GM23338 (cell line): ENCODE measurements at regions not wholly inside any gene's neighbourhood (a gene's known extent, or its start where the extent isn't known, plus 50 kb on each side); places are given as distances from the start of the nearest gene placed in this dataset.

Source experiments
- ATAC-seq: fragments of 200-7000 bp; cut with Tn5 transposase; 3 replicates; pipeline ENCODE4 v1.9.1; 2020
- DNase-seq: peaks from one replicate; pipeline ENCODE4 v3.0.0-alpha.2; 2015; ENCODE audit warnings: low spot score
- H2AFZ ChIP-seq: fragments of 200-600 bp; sonication (generic); 2 replicates; pipeline ENCODE4 v1.8.0; 2016; ENCODE audit warnings: antibody characterized with exemption, mild to moderate bottlenecking, moderate library complexity
- H3F3A ChIP-seq: fragments of 200-600 bp; sonication (generic); replicated peaks from 2 replicates; pipeline ENCODE4 v1.8.0; 2017; ENCODE audit warnings: antibody characterized with exemption, mixed run types, low read depth
- H3K27ac ChIP-seq: fragments of 200-600 bp; sonication (generic); 2 replicates; pipeline ENCODE4 v1.6.1; 2016; ENCODE audit warnings: low read depth
- H3K27me3 ChIP-seq: fragments of 200-600 bp; sonication (generic); 2 replicates; pipeline ENCODE4 v1.8.0; 2016; ENCODE audit warnings: mild to moderate bottlenecking, mixed run types, moderate library complexity; ENCODE audit not compliant: insufficient read depth
- H3K36me3 ChIP-seq: fragments of 200-600 bp; sonication (generic); 2 replicates; pipeline ENCODE4 v1.8.0; 2016; ENCODE audit warnings: mild to moderate bottlenecking; ENCODE audit not compliant: insufficient read depth
- H3K4me1 ChIP-seq: fragments of 200-600 bp; sonication (generic); 2 replicates; pipeline ENCODE4 v1.8.0; 2016; ENCODE audit warnings: mild to moderate bottlenecking, moderate library complexity; ENCODE audit not compliant: insufficient read depth
- H3K4me2 ChIP-seq: fragments of 200-600 bp; sonication (generic); 2 replicates; pipeline ENCODE4 v1.7.1; 2017; ENCODE audit warnings: mixed run types
- H3K4me3 ChIP-seq: fragments of 200-600 bp; sonication (generic); 2 replicates; pipeline ENCODE4 v1.6.1; 2016; ENCODE audit warnings: mixed run types
- H3K79me2 ChIP-seq: fragments of 200-600 bp; sonication (generic); replicated peaks from 2 replicates; pipeline ENCODE4 v1.8.0; 2017; ENCODE audit warnings: mild to moderate bottlenecking; ENCODE audit not compliant: insufficient read depth
- H3K9me2 ChIP-seq: fragments of 200-600 bp; sonication (generic); 2 replicates; pipeline ENCODE4 v1.8.0; 2017; ENCODE audit not compliant: insufficient read depth
- H4K20me1 ChIP-seq: fragments of 200-600 bp; sonication (generic); replicated peaks from 2 replicates; pipeline ENCODE4 v1.8.0; 2017; ENCODE audit warnings: mild to moderate bottlenecking; ENCODE audit not compliant: insufficient read depth
- H3K27ac Mint-ChIP-seq: 2 replicates; pipeline ENCODE4 v1.8.0; 2020; ENCODE audit warnings: inconsistent platforms, mild to moderate bottlenecking, moderate library complexity, mixed read lengths
- H3K27me3 Mint-ChIP-seq: 3 replicates; pipeline ENCODE4 v1.8.0; 2022; ENCODE audit warnings: low read depth, mild to moderate bottlenecking, moderate library complexity, mixed read lengths, inconsistent platforms; ENCODE audit not compliant: insufficient read depth, poor library complexity
- H3K36me3 Mint-ChIP-seq: 3 replicates; pipeline ENCODE4 v1.8.0; 2021; ENCODE audit warnings: low read depth, mild to moderate bottlenecking, inconsistent platforms, moderate library complexity, mixed read lengths
- H3K4me1 Mint-ChIP-seq: 3 replicates; pipeline ENCODE4 v1.8.0; 2020; ENCODE audit warnings: mild to moderate bottlenecking, inconsistent platforms, mixed read lengths
- H3K4me3 Mint-ChIP-seq: 3 replicates; pipeline ENCODE4 v1.8.0; 2021; ENCODE audit warnings: moderate library complexity, mild to moderate bottlenecking, inconsistent platforms, mixed read lengths
- H3K9me3 Mint-ChIP-seq: 3 replicates; pipeline ENCODE4 v1.8.0; 2020; ENCODE audit warnings: moderate library complexity, mild to moderate bottlenecking, inconsistent platforms, mixed read lengths
- CREB1 ChIP-seq: fragments of 250-450 bp; sonication (Bioruptor Pico); IDR thresholded peaks from 2 replicates; pipeline ENCODE4 v1.5.0; 2020; ENCODE audit warnings: low read depth, mild to moderate bottlenecking, moderate library complexity
- EZH2 ChIP-seq: fragments of 200-600 bp; sonication (generic); IDR thresholded peaks from one replicate; pipeline ENCODE4 v1.8.0; 2017; ENCODE audit warnings: antibody characterized with exemption, mild to moderate bottlenecking, low read depth; ENCODE audit not compliant: unreplicated experiment
- EZH2phosphoT487 ChIP-seq: fragments of 200-600 bp; sonication (generic); IDR thresholded peaks from one replicate; pipeline ENCODE4 v1.8.1; 2018; ENCODE audit warnings: antibody characterized with exemption; ENCODE audit not compliant: unreplicated experiment
- JUNB ChIP-seq: IDR thresholded peaks from one replicate; pipeline ENCODE4 v1.6.1; 2016; ENCODE audit warnings: antibody characterized with exemption; ENCODE audit not compliant: unreplicated experiment
- NANOG ChIP-seq: IDR thresholded peaks from 2 replicates; pipeline ENCODE4 v1.6.1; 2016; ENCODE audit warnings: antibody characterized with exemption, borderline replicate concordance
- POLR2AphosphoS5 ChIP-seq: IDR thresholded peaks from 2 replicates; pipeline ENCODE4 v1.6.1; 2016; ENCODE audit warnings: antibody characterized with exemption, low read depth
- STAT1 ChIP-seq: IDR thresholded peaks from one replicate; pipeline ENCODE4 v1.6.1; 2016; ENCODE audit warnings: antibody characterized with exemption; ENCODE audit not compliant: unreplicated experiment
- ZNF114 ChIP-seq: fragments of 250-450 bp; sonication (Bioruptor Pico); IDR thresholded peaks from 2 replicates; pipeline ENCODE4 v1.5.0; 2020; ENCODE audit warnings: mild to moderate bottlenecking, moderate library complexity
- ZNF331 ChIP-seq: fragments of 250-450 bp; sonication (Bioruptor Pico); IDR thresholded peaks from 2 replicates; pipeline ENCODE4 v1.5.0; 2020; ENCODE audit warnings: low read depth, mild to moderate bottlenecking, moderate library complexity
- TF ChIP-seq, protein P1 (sequence below): IDR thresholded peaks from one replicate; pipeline ENCODE4 v1.6.1; 2018; ENCODE audit warnings: antibody characterized with exemption; ENCODE audit not compliant: unreplicated experiment
- TF ChIP-seq, protein P2 (sequence below): fragments of 250-450 bp; sonication (Bioruptor Pico); IDR thresholded peaks from 2 replicates; pipeline ENCODE4 v1.5.0; 2020; ENCODE audit warnings: mild to moderate bottlenecking, moderate library complexity
- TF ChIP-seq, protein P3 (sequence below): IDR thresholded peaks from 2 replicates; pipeline ENCODE4 v1.6.1; 2016; ENCODE audit warnings: antibody characterized with exemption
- TF ChIP-seq, protein P4 (sequence below), 2 experiments: fragments of 200-600 bp in 1 of 2; sonication (generic) in 1 of 2; conservative IDR thresholded peaks; 2 replicates each; pipeline versions ENCODE4 v1.5.1 to v1.6.1; 2016 to 2017; ENCODE audit warnings: antibody characterized with exemption in 2 of 2, low read depth in 2 of 2, mild to moderate bottlenecking in 2 of 2, moderate library complexity in 1 of 2

- no peak for TF ChIP-seq JUNB
- no peak for TF ChIP-seq STAT1
Measured at GRCh38 chrX:40258909-40259308, 161.2 kb upstream of the BCOR start (continued).

DNA sequence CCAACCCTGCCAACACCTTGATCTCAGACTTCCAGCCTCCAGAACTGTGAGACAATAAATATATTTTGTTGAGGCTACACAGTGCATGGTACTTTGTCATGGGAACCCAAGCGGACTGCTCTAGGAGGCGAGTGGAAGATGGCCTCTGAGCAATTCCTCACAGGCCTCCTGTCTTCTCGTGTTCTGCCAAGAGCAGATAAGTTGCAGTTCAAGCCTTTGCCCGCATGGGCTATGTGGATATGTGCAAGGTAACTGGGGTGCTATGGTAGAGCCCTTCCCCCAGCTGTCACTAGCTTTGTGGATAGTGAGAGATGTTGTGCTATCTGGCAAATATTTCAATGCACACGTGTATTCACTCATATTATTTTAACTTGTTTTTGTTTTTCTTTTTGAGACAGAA, 156.0 kb upstream of the BCOR start:
- no peaks in the 10 kb centered on the region for H3K9me2 ChIP-seq
- no peaks in the 10 kb centered on the region for H4K20me1 ChIP-seq
- DNase-seq (no peak), ATAC-seq (no peak)
- H2AFZ ChIP-seq, result no peak overlapping the region
- no peak overlapping the region for H3K27ac ChIP-seq
- H3K27ac Mint-ChIP-seq, result no peak overlapping the region
- TF ChIP-seq, protein P1, sequence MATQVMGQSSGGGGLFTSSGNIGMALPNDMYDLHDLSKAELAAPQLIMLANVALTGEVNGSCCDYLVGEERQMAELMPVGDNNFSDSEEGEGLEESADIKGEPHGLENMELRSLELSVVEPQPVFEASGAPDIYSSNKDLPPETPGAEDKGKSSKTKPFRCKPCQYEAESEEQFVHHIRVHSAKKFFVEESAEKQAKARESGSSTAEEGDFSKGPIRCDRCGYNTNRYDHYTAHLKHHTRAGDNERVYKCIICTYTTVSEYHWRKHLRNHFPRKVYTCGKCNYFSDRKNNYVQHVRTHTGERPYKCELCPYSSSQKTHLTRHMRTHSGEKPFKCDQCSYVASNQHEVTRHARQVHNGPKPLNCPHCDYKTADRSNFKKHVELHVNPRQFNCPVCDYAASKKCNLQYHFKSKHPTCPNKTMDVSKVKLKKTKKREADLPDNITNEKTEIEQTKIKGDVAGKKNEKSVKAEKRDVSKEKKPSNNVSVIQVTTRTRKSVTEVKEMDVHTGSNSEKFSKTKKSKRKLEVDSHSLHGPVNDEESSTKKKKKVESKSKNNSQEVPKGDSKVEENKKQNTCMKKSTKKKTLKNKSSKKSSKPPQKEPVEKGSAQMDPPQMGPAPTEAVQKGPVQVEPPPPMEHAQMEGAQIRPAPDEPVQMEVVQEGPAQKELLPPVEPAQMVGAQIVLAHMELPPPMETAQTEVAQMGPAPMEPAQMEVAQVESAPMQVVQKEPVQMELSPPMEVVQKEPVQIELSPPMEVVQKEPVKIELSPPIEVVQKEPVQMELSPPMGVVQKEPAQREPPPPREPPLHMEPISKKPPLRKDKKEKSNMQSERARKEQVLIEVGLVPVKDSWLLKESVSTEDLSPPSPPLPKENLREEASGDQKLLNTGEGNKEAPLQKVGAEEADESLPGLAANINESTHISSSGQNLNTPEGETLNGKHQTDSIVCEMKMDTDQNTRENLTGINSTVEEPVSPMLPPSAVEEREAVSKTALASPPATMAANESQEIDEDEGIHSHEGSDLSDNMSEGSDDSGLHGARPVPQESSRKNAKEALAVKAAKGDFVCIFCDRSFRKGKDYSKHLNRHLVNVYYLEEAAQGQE, result no peak
- TF ChIP-seq, protein P2, sequence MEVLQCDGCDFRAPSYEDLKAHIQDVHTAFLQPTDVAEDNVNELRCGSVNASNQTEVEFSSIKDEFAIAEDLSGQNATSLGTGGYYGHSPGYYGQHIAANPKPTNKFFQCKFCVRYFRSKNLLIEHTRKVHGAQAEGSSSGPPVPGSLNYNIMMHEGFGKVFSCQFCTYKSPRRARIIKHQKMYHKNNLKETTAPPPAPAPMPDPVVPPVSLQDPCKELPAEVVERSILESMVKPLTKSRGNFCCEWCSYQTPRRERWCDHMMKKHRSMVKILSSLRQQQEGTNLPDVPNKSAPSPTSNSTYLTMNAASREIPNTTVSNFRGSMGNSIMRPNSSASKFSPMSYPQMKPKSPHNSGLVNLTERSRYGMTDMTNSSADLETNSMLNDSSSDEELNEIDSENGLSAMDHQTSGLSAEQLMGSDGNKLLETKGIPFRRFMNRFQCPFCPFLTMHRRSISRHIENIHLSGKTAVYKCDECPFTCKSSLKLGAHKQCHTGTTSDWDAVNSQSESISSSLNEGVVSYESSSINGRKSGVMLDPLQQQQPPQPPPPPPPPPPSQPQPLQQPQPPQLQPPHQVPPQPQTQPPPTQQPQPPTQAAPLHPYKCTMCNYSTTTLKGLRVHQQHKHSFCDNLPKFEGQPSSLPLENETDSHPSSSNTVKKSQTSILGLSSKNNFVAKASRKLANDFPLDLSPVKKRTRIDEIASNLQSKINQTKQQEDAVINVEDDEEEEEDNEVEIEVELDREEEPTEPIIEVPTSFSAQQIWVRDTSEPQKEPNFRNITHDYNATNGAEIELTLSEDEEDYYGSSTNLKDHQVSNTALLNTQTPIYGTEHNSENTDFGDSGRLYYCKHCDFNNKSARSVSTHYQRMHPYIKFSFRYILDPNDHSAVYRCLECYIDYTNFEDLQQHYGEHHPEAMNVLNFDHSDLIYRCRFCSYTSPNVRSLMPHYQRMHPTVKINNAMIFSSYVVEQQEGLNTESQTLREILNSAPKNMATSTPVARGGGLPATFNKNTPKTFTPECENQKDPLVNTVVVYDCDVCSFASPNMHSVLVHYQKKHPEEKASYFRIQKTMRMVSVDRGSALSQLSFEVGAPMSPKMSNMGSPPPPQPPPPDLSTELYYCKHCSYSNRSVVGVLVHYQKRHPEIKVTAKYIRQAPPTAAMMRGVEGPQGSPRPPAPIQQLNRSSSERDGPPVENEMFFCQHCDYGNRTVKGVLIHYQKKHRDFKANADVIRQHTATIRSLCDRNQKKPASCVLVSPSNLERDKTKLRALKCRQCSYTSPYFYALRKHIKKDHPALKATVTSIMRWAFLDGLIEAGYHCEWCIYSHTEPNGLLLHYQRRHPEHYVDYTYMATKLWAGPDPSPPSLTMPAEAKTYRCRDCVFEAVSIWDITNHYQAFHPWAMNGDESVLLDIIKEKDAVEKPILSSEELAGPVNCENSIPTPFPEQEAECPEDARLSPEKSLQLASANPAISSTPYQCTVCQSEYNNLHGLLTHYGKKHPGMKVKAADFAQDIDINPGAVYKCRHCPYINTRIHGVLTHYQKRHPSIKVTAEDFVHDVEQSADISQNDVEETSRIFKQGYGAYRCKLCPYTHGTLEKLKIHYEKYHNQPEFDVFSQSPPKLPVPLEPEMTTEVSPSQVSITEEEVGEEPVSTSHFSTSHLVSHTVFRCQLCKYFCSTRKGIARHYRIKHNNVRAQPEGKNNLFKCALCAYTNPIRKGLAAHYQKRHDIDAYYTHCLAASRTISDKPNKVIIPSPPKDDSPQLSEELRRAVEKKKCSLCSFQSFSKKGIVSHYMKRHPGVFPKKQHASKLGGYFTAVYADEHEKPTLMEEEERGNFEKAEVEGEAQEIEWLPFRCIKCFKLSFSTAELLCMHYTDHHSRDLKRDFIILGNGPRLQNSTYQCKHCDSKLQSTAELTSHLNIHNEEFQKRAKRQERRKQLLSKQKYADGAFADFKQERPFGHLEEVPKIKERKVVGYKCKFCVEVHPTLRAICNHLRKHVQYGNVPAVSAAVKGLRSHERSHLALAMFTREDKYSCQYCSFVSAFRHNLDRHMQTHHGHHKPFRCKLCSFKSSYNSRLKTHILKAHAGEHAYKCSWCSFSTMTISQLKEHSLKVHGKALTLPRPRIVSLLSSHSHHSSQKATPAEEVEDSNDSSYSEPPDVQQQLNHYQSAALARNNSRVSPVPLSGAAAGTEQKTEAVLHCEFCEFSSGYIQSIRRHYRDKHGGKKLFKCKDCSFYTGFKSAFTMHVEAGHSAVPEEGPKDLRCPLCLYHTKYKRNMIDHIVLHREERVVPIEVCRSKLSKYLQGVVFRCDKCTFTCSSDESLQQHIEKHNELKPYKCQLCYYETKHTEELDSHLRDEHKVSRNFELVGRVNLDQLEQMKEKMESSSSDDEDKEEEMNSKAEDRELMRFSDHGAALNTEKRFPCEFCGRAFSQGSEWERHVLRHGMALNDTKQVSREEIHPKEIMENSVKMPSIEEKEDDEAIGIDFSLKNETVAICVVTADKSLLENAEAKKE (CRISPR knock-in tag), result no peak
- TF ChIP-seq CREB1 (CRISPR knock-in tag), result no peak
- TF ChIP-seq NANOG, result no peak
- TF ChIP-seq ZNF331 (CRISPR knock-in tag), result no peak
- no peak for TF ChIP-seq JUNB
- TF ChIP-seq, protein P3, sequence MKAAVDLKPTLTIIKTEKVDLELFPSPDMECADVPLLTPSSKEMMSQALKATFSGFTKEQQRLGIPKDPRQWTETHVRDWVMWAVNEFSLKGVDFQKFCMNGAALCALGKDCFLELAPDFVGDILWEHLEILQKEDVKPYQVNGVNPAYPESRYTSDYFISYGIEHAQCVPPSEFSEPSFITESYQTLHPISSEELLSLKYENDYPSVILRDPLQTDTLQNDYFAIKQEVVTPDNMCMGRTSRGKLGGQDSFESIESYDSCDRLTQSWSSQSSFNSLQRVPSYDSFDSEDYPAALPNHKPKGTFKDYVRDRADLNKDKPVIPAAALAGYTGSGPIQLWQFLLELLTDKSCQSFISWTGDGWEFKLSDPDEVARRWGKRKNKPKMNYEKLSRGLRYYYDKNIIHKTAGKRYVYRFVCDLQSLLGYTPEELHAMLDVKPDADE, result no peak
- no peak for TF ChIP-seq EZH2
- no peak for TF ChIP-seq ZNF114 (CRISPR knock-in tag)
- TF ChIP-seq, protein P4, sequence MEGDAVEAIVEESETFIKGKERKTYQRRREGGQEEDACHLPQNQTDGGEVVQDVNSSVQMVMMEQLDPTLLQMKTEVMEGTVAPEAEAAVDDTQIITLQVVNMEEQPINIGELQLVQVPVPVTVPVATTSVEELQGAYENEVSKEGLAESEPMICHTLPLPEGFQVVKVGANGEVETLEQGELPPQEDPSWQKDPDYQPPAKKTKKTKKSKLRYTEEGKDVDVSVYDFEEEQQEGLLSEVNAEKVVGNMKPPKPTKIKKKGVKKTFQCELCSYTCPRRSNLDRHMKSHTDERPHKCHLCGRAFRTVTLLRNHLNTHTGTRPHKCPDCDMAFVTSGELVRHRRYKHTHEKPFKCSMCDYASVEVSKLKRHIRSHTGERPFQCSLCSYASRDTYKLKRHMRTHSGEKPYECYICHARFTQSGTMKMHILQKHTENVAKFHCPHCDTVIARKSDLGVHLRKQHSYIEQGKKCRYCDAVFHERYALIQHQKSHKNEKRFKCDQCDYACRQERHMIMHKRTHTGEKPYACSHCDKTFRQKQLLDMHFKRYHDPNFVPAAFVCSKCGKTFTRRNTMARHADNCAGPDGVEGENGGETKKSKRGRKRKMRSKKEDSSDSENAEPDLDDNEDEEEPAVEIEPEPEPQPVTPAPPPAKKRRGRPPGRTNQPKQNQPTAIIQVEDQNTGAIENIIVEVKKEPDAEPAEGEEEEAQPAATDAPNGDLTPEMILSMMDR (conservative IDR thresholded peaks at IDR 0.05; ENCODE audit: low read depth in 2 of 2), result no peak
- TF ChIP-seq STAT1, result no peak
- TF ChIP-seq POLR2AphosphoS5, result no peak
- no peak for TF ChIP-seq EZH2phosphoT487
- H3K79me2 ChIP-seq, result no peaks in the 10 kb centered on the region
- no peaks in the 10 kb centered on the region for H3K9me3 Mint-ChIP-seq
- no peaks in the 10 kb centered on the region for H3K36me3 Mint-ChIP-seq
- H3K27me3 ChIP-seq, result no peaks in the 10 kb centered on the region
- H3K4me2 ChIP-seq, result no peak overlapping the region
- H3K4me1 ChIP-seq, result no peaks in the 10 kb centered on the region
- H3K27me3 Mint-ChIP-seq, result peaks cover 5% of the 10 kb centered on the region
- H3K4me3 Mint-ChIP-seq, result no peak overlapping the region
- H3K4me1 Mint-ChIP-seq, result peaks cover 4% of the 10 kb centered on the region; the same call in 2 of the 3 replicates
- H3F3A ChIP-seq, result no peaks in the 10 kb centered on the region
- H3K36me3 ChIP-seq, result no peaks in the 10 kb centered on the region
- no peak overlapping the region for H3K4me3 ChIP-seq
